Smooth muscle cell (in vitro differentiated cells): ENCODE measurements at regions not wholly inside any gene's neighbourhood (a gene's known extent, or its start where the extent isn't known, plus 50 kb on each side); places are given as distances from the start of the nearest gene placed in this dataset.

ENCODE experiments used
- DNase-seq: peaks from one replicate; lab custom pipeline; 2025; ENCODE audit not compliant: unreplicated experiment; lab: John Stamatoyannopoulos, UW
- H2AFZ ChIP-seq: fragments of 200-600 bp; sonication (generic); 2 replicates; pipeline ENCODE4 v1.6.0; 2016; ENCODE audit warnings: antibody characterized with exemption, low read depth, mild to moderate bottlenecking
- H3F3A ChIP-seq: fragments of 200-600 bp; sonication (generic); 2 replicates; pipeline ENCODE4 v1.6.0; 2017; ENCODE audit warnings: antibody characterized with exemption, low read depth
- H3K27ac ChIP-seq: fragments of 200-600 bp; sonication (generic); 2 replicates; pipeline ENCODE4 v1.5.1; 2016; ENCODE audit warnings: low read depth, mild to moderate bottlenecking
- H3K27me3 ChIP-seq: fragments of 200-600 bp; sonication (generic); 2 replicates; pipeline ENCODE4 v1.6.1; 2016; ENCODE audit warnings: low read depth, mild to moderate bottlenecking
- H3K36me3 ChIP-seq: fragments of 200-600 bp; sonication (generic); 2 replicates; pipeline ENCODE4 v1.5.1; 2016; ENCODE audit warnings: low read depth
- H3K4me1 ChIP-seq: fragments of 200-600 bp; sonication (generic); 2 replicates; pipeline ENCODE4 v1.5.1; 2016; ENCODE audit warnings: low read depth
- H3K4me2 ChIP-seq: fragments of 200-600 bp; sonication (generic); 2 replicates; pipeline ENCODE4 v1.6.0; 2016; ENCODE audit warnings: mild to moderate bottlenecking
- H3K4me3 ChIP-seq: fragments of 200-600 bp; sonication (generic); 2 replicates; pipeline ENCODE4 v1.5.1; 2016; ENCODE audit warnings: mild to moderate bottlenecking
- H3K79me2 ChIP-seq: fragments of 200-600 bp; sonication (generic); 2 replicates; pipeline ENCODE4 v1.6.0; 2016; ENCODE audit warnings: low read depth, mild to moderate bottlenecking
- H3K9ac ChIP-seq: fragments of 200-600 bp; sonication (generic); 2 replicates; pipeline ENCODE4 v1.6.0; 2016; ENCODE audit warnings: low read depth
- H3K9me3 ChIP-seq: fragments of 200-600 bp; sonication (generic); replicated peaks from 2 replicates; pipeline ENCODE4 v1.5.1; 2016; ENCODE audit warnings: low read depth
- H4K20me1 ChIP-seq: fragments of 200-600 bp; sonication (generic); 2 replicates; pipeline ENCODE4 v1.6.0; 2016; ENCODE audit warnings: low read depth
- CTCF ChIP-seq: fragments of 200-600 bp; sonication (generic); IDR thresholded peaks from 2 replicates; pipeline ENCODE4 v1.5.1; 2017; ENCODE audit warnings: borderline replicate concordance, mild to moderate bottlenecking, antibody characterized with exemption; ENCODE audit not compliant: insufficient read depth, poor library complexity, severe bottlenecking
- whole genome bisulfite sequencing: methylation state at CpG from one replicate; pipeline ENCODE4 v1.1.7; 2016; ENCODE audit warnings: low lambda C conversion rate; 5-methylcytosine and 5-hydroxymethylcytosine counted together

- 61% methylated on average over 2 of the region's 2 CpGs for WGBS
Measured at GRCh38 chr15:23890218-23890617, 203.1 kb upstream of the NDN start.

DNA sequence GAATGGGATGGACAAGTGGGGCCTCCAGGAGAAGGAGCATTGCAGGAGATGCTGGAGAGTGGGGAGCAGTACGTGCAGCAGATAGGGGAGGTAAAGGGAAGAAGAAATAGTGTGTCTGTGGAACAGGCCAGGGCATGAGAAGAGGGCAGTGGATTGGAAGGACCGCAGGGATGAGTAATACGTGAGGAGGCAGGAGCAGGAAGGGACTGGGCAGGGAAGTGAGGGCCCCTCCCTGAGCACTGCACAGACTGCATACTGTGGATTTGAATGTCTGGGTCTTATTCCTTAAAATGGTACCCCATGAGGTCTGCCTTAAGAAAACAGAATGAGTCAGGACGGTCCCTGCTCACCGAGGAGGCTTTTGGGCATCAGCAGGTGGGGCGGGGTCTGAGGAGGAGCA lies 210.0 kb upstream of the NDN start:
- Histone ChIP-seq H3K27me3 (no peaks in the 10 kb centered on the region), H3K4me1 (no peaks in the 10 kb centered on the region), H4K20me1 (no peaks in the 10 kb centered on the region), H3K79me2 (no peaks in the 10 kb centered on the region), H3F3A (no peaks in the 10 kb centered on the region), H3K9ac (no peak overlapping the region), H2AFZ (no peak overlapping the region), H3K36me3 (no peaks in the 10 kb centered on the region), H3K4me3 (no peak overlapping the region), H3K27ac (no peak overlapping the region), H3K9me3 (no peaks in the 10 kb centered on the region), H3K4me2 (no peak overlapping the region)
- no peak for DNase-seq
- no peak for TF ChIP-seq CTCF
- WGBS = 81% methylated on average over 6 of the region's 6 CpGs

More at GRCh38 chr15:23890218-23890617, 203.1 kb upstream of the NDN start:
- no peaks in the 10 kb centered on the region for H3K36me3 ChIP-seq
- H3K27me3 ChIP-seq = no peaks in the 10 kb centered on the region
- no peak overlapping the region for H3K27ac ChIP-seq
- no peak overlapping the region for H3K4me2 ChIP-seq
- H2AFZ ChIP-seq = no peak overlapping the region
- H3F3A ChIP-seq = no peaks in the 10 kb centered on the region
- no peak overlapping the region for H3K4me3 ChIP-seq
- H3K9me3 ChIP-seq = no peaks in the 10 kb centered on the region
- DNase-seq = no peak
- no peaks in the 10 kb centered on the region for H4K20me1 ChIP-seq
- H3K9ac ChIP-seq = no peak overlapping the region
- no peaks in the 10 kb centered on the region for H3K4me1 ChIP-seq
- TF ChIP-seq CTCF = no peak
- H3K79me2 ChIP-seq = no peaks in the 10 kb centered on the region

GRCh38 chr15:23897531-23897930 lies 210.4 kb upstream of the NDN start:
- H3K9me3 ChIP-seq = no peaks in the 10 kb centered on the region
- no peak overlapping the region for H3K9ac ChIP-seq
- no peak overlapping the region for H3K27ac ChIP-seq
- H3K27me3 ChIP-seq = no peaks in the 10 kb centered on the region
- H3K36me3 ChIP-seq = no peaks in the 10 kb centered on the region
- no peaks in the 10 kb centered on the region for H3K79me2 ChIP-seq
- no peak for TF ChIP-seq CTCF
- H3K4me3 ChIP-seq = no peak overlapping the region
- H3K4me2 ChIP-seq = no peak overlapping the region
- no peaks in the 10 kb centered on the region for H3K4me1 ChIP-seq
- no peaks in the 10 kb centered on the region for H3F3A ChIP-seq
- H4K20me1 ChIP-seq = no peaks in the 10 kb centered on the region
- WGBS = 95% methylated on average over 21 of the region's 24 CpGs
- DNase-seq = no peak
- no peak overlapping the region for H2AFZ ChIP-seq

GRCh38 chr15:23910030-23910429 lies 222.9 kb upstream of the NDN start:
- no peak overlapping the region for H3K9ac ChIP-seq
- H3K4me3 ChIP-seq = no peak overlapping the region
- no peaks in the 10 kb centered on the region for H3K36me3 ChIP-seq
- no peak overlapping the region for H3K4me2 ChIP-seq
- no peak overlapping the region for H3K27ac ChIP-seq
- H3K9me3 ChIP-seq = no peaks in the 10 kb centered on the region
- no peaks in the 10 kb centered on the region for H3K27me3 ChIP-seq
- no peak for DNase-seq
- no peaks in the 10 kb centered on the region for H3K4me1 ChIP-seq
- H4K20me1 ChIP-seq = no peaks in the 10 kb centered on the region
- no peaks in the 10 kb centered on the region for H3F3A ChIP-seq
- no peak for TF ChIP-seq CTCF
- H2AFZ ChIP-seq = no peak overlapping the region
- no peaks in the 10 kb centered on the region for H3K79me2 ChIP-seq
- 32% methylated on average over 2 of the region's 2 CpGs for WGBS
